Thoracic aorta (tissue), 2 donors: ENCODE measurements at regions not wholly inside any gene's neighbourhood (a gene's known extent, or its start where the extent isn't known, plus 50 kb on each side); places are given as distances from the start of the nearest gene placed in this dataset.
"Not testable (repeated sequence)": the region's sequence is repeated elsewhere in the genome, so short reads cannot be mapped to it uniquely, and the experiment has no call there.

Experiments
- ATAC-seq: fragments of 150-250 bp; one replicate; pipeline ENCODE4 v1.8.0; 2017; ENCODE audit warnings: low read depth; ENCODE audit not compliant: insufficient number of reproducible peaks, low FRiP score
- DNase-seq: peaks from one replicate; pipeline ENCODE4 v3.0.0-alpha.2; 2020; ENCODE audit warnings: low spot score
- H3K27ac ChIP-seq, 2 donors: fragments of 200-600 bp; sonication (generic); 1 replicate in 1 of 2; 2 replicates in 1 of 2; pipeline ENCODE4 v1.5.1; 2016; ENCODE audit warnings: mild to moderate bottlenecking in 2 of 2, moderate library complexity in 2 of 2
- H3K27me3 ChIP-seq: fragments of 200-600 bp; sonication (generic); replicated peaks from 2 replicates; pipeline ENCODE4 v1.6.0; 2016; ENCODE audit warnings: mild to moderate bottlenecking; ENCODE audit not compliant: insufficient read depth
- H3K36me3 ChIP-seq: fragments of 200-600 bp; sonication (generic); one replicate; pipeline ENCODE4 v1.5.1; 2016
- H3K4me1 ChIP-seq, 2 donors: fragments of 200-600 bp; sonication (generic); 1 replicate in 1 of 2; 2 replicates in 1 of 2; pipeline versions ENCODE4 v1.5.1 to v1.6.0; 2016; ENCODE audit warnings: low read depth in 2 of 2, mild to moderate bottlenecking in 1 of 2; ENCODE audit not compliant: control insufficient read depth in 1 of 2
- H3K4me3 ChIP-seq: fragments of 200-600 bp; sonication (generic); 2 replicates; pipeline ENCODE4 v1.5.1; 2016; ENCODE audit warnings: mild to moderate bottlenecking
- H3K9me3 ChIP-seq: fragments of 200-600 bp; sonication (generic); 2 replicates; pipeline ENCODE4 v1.5.1; 2016
- CTCF ChIP-seq: fragments of 200-600 bp; sonication (generic); IDR thresholded peaks from one replicate; pipeline ENCODE4 v1.5.1; 2019; ENCODE audit warnings: antibody characterized with exemption

- H3K9me3 ChIP-seq = no peaks in the 10 kb centered on the region
- no peaks in the 10 kb centered on the region for H3K27me3 ChIP-seq
- no peaks in the 10 kb centered on the region for H3K4me1 ChIP-seq
- ATAC-seq (no peak), DNase-seq (no peak)
- no peaks in the 10 kb centered on the region for H3K36me3 ChIP-seq
- no peak overlapping the region for H3K27ac ChIP-seq
- no peak overlapping the region for H3K4me3 ChIP-seq
- TF ChIP-seq CTCF = no peak
These were observed 107.6 kb upstream of the CTAGE1 start for GRCh38 chr18:22525313-22525712.

- H3K4me1 ChIP-seq = no peaks in the 10 kb centered on the region
- H3K4me3 ChIP-seq = no peak overlapping the region
- ATAC-seq (no peak), DNase-seq (no peak)
- H3K9me3 ChIP-seq = no peaks in the 10 kb centered on the region
- no peak for TF ChIP-seq CTCF
- no peaks in the 10 kb centered on the region for H3K36me3 ChIP-seq
- H3K27ac ChIP-seq = no peak overlapping the region
- no peaks in the 10 kb centered on the region for H3K27me3 ChIP-seq
These were observed 108.2 kb upstream of the CTAGE1 start for GRCh38 chr18:22525883-22526282.

GRCh38 chr18:22528291-22528690, 110.6 kb upstream of the CTAGE1 start:
- no peak for TF ChIP-seq CTCF
- Histone ChIP-seq H3K9me3 (no peaks in the 10 kb centered on the region), H3K27me3 (no peaks in the 10 kb centered on the region), H3K36me3 (no peaks in the 10 kb centered on the region), H3K4me3 (no peak overlapping the region), H3K27ac (no peak overlapping the region), H3K4me1 (no peaks in the 10 kb centered on the region)
- ATAC-seq (no peak), DNase-seq (no peak)

GRCh38 chr18:22534706-22535105, 117.0 kb upstream of the CTAGE1 start:
- not testable (repeated sequence) for ATAC-seq, H3K4me3 ChIP-seq, H3K27me3 ChIP-seq, DNase-seq, H3K9me3 ChIP-seq, H3K27ac ChIP-seq, H3K36me3 ChIP-seq
- peaks cover 0 to 11% of the 10 kb centered on the region in 2 donors for H3K4me1 ChIP-seq

- no peak overlapping the region for H3K4me3 ChIP-seq
- H3K36me3 ChIP-seq = no peaks in the 10 kb centered on the region
- DNase-seq (no peak), ATAC-seq (no peak)
- H3K4me1 ChIP-seq = peaks cover 0 to 17% of the 10 kb centered on the region in 2 donors
- TF ChIP-seq CTCF = no peak
- no peaks in the 10 kb centered on the region for H3K9me3 ChIP-seq
- H3K27me3 ChIP-seq = no peaks in the 10 kb centered on the region
- H3K27ac ChIP-seq = no peak overlapping the region
These were observed 118.8 kb upstream of the CTAGE1 start for GRCh38 chr18:22536558-22536957.

- DNase-seq = no peak
- Histone ChIP-seq H3K4me3 (no peak overlapping the region), H3K27me3 (no peaks in the 10 kb centered on the region), H3K27ac (no peak overlapping the region), H3K9me3 (no peaks in the 10 kb centered on the region), H3K36me3 (no peaks in the 10 kb centered on the region), H3K4me1 (peaks cover 12 to 35% of the 10 kb centered on the region in 2 donors)
- TF ChIP-seq CTCF = no peak
- ATAC-seq = no peak
These were observed 120.7 kb upstream of the CTAGE1 start for GRCh38 chr18:22538426-22538825.
